GM19240 (cell line): ENCODE measurements at regions not wholly inside any gene's neighbourhood (a gene's known extent, or its start where the extent isn't known, plus 50 kb on each side); places are given as distances from the start of the nearest gene placed in this dataset.

Experiments used
- DNase-seq: peaks from one replicate; pipeline ENCODE4 v3.0.0; 2011; ENCODE audit warnings: low spot score; ENCODE audit not compliant: insufficient read length

GRCh38 chr6:159481897-159482296 is 211.1 kb downstream of the SOD2 start:
- DNase-seq: no peak

GRCh38 chr6:159480471-159480870 is 212.6 kb downstream of the SOD2 start:
- no peak for DNase-seq

GRCh38 chr6:159479146-159479545 is 213.9 kb downstream of the SOD2 start:
- DNase-seq: no peak

DNA sequence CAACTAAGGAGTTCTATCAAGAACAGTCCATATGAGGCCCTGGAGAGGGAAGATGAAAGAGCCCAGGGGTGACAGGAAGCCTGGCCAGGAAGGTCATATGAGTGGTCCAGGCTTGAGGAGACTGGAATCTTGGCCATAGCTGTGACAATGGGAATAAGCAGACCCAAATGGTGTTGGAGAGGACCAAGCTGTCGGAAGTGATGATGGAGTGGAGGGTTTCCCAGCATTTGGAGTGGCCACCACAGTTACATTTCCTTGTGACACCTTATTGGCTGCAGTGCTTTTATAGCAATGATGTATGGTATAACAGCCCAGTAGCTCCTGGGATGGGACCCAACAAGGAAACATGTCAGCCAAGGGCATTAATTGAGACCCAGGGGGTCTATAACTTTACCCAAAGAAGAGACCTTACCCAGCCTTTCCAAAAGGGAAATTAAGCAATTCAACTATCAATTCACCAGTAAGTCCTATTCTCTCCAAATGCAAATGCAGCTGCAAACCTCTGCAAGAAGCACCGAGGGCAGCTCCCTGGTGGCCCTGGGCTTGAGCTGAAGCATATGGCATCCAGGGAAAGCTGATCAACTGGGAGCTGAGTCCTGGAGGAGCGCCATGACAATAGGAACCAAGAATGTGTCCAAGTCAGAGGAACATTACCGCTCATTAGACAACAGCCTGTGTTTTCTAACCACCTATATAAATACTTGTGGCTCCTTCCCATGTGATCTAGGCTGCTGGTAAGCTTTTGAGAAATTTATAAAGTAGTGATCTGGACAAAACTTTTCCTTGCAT is 219.4 kb downstream of the SOD2 start:
- DNase-seq: no peak

GRCh38 chr6:159470397-159470796 is 222.6 kb downstream of the SOD2 start:
- DNase-seq: no peak

DNA sequence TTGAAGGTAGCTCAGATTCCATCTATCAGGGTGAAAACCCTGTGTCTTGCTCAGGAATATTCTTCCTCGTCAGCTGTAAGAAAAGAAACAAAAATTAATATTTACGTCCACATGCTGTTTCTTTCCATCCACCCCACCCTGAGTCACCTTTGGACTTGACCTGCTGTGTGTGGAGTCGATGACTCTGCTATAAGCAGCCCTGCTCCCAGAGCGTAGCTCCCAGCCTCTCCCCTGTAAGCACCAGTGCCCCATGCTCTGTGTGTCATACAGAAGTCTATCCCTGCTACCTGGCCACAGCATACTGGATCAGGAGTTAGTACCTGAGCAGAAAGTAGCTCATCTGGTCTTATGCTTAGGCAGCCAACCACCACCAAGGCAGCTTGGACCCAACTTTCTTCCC is 223.6 kb downstream of the SOD2 start:
- DNase-seq: no peak

DNA sequence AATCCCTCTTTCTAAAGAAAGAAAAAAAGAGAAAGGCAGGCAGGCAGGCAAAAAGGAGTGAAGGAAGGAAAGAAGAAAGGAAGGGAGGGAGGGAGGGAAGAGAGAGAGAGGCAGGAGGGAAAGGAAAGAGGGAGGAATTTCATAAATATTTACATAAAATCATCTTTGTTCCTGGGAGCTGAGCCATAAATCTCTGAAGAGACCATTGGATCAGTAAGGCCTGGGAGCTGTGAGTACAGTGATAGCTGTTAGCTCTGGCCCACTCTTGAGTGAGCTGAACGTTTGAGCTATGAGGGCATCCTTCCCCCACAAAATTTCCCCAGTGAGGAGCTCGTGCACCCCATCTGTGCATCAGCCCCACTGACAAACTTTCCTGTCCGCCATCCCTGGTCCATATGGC is 224.0 kb downstream of the SOD2 start:
- no peak for DNase-seq

DNA sequence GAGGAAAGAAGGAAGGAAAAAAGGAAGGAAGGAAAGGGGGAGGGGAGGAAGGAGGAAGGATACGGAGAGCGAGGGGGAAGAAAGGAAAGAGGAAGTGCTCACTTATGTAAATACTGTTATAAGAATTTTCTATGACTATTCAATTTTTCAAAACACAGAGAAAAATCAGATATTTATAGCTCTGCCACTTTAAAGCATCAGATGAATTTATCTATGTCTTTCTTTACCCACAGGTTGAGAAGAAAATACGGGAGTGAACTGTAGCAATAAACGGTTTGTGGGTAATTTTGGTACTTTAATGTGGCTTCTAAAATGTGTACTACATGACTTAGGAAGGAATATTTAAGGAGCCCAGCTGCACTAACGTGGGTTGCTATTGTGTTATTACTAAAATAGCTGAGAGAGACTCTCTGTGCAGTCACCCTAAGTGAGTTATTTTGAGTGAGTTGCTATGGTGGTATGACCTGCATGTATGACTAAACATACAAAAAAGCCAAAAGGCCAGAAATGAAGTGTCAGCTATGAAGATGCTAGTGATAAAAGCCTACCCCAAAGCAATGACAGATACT is 225.5 kb downstream of the SOD2 start:
- DNase-seq: peak; percentile 7

DNA sequence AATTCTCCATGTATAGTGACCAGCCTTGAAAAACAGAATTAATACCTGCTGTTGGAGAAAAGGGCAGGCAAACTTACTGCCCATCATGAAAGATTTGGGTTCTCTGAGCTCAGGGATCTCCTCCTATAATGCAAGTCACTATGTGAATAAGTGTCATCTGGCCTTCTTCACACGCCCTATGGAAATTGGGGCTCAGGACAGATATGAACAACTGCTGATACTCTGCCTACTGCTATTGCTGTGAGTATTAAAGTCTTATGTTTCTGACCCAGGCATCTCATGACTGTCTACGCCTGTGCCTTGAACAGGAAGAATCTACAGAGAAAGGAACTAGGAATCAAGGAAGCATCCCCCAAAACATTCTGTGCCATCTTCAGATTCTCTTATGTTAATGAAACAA is 226.1 kb downstream of the SOD2 start:
- DNase-seq: no peak

- DNase-seq: no peak
These were observed 228.2 kb downstream of the SOD2 start for GRCh38 chr6:159464816-159465215.

DNA sequence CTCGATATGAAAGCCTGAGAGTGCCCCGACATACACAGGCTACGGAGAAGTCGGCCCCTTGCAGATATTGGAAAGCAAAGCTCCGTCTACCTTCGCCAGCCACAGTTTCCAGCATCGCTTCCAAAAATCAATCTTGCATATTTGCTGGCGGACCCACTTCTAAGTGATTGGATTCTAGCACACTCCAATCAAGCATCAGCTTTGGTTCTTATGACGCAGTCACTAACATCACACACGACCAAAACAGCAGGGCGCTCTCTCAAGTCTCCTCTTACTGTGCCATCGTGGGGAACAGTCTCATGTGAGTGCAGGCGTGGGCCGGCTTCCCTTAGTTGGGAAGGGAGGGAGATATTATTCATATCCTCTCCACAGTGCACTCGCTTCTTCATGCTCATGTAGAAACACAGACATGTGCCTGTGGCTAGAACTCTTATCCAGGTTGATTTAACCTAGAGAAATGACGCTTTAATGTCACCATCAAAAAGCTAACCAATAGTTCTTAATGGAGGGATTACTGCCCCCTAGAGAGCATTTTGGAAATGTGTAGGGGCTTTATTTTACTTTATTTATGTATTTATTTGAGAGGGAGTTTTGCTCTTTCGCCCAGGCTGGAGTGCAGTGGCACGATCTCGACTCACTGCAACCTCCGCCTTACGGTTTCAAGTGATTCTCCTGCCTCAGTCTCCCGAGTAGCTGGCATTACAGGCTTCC is 229.8 kb downstream of the SOD2 start:
- no peak for DNase-seq

DNA sequence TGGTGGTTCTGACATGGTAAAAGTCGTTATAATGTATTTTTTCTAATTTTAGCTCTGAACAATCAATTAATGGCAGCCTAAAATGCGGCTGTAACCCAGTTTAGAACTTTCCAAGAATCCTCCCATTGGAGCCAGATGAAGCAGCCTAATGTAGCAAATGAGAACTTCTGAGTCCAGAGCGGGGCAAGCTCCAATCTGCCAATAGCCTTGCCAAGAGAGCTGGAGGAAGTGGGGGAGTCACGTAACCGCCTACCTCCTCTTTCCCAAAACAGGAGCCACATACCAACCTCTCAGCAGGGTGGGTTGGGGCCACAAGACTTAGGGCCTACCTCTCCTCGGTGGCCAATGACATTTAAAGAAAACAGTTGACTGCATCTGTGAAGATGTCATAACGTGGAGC is 230.6 kb downstream of the SOD2 start:
- no peak for DNase-seq

- no peak for DNase-seq
These were observed 231.0 kb downstream of the SOD2 start for GRCh38 chr6:159461998-159462397.

- DNase-seq: no peak
These were observed 231.8 kb downstream of the SOD2 start for GRCh38 chr6:159461266-159461665.

GRCh38 chr6:159460476-159460875 is 232.6 kb downstream of the SOD2 start:
- no peak for DNase-seq

DNA sequence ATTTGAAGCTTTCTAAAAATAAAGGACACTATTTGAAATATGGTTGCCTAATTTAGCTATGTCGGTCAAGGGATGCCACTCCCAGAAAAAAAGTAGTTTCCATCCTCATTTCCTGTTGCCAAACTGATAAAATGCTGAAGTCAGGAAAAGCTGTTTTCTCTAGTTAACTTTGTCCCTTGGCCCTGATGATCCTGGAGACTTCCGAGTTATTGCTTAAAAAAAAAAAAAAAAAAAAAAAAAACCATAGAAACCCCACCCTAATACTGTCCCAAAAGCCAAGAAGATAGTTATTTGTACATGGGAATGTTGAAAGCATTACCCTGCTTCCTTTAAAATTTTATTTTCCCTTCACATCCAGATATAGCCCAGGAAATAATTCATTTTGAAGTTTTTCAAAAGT is 236.7 kb downstream of the SOD2 start:
- DNase-seq: no peak

DNA sequence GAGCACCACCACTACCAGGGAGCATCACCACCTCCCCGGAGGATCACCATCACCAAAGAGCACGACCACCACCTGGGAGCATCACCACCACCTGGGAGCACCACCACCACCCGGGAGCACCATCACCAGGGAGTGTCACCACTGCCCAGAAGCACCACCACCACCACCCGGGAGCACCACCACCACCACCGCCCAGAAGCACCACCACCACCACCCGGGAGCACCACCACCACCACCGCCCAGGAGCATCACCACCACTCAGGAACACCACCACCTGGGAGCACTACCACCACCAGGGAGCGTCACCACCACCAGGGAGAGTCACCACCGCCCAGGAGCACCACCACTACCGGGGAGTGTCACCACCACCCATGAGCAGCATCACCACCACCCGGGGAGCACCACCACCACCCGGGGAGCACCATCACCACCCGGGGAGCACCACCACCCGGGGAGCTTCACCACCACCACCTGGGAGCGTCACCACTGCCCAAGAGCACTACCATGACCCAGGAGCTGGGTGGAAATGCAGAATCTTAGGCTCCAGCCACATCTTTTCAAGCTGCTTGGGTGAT is 237.3 kb downstream of the SOD2 start:
- DNase-seq: no peak

- no peak for DNase-seq
These were observed 242.1 kb downstream of the SOD2 start for GRCh38 chr6:159450815-159451465.

- no peak for DNase-seq
These were observed 246.7 kb downstream of the SOD2 start for GRCh38 chr6:159446340-159446739.

GRCh38 chr6:159445351-159445750 is 247.7 kb downstream of the SOD2 start:
- no peak for DNase-seq

DNA sequence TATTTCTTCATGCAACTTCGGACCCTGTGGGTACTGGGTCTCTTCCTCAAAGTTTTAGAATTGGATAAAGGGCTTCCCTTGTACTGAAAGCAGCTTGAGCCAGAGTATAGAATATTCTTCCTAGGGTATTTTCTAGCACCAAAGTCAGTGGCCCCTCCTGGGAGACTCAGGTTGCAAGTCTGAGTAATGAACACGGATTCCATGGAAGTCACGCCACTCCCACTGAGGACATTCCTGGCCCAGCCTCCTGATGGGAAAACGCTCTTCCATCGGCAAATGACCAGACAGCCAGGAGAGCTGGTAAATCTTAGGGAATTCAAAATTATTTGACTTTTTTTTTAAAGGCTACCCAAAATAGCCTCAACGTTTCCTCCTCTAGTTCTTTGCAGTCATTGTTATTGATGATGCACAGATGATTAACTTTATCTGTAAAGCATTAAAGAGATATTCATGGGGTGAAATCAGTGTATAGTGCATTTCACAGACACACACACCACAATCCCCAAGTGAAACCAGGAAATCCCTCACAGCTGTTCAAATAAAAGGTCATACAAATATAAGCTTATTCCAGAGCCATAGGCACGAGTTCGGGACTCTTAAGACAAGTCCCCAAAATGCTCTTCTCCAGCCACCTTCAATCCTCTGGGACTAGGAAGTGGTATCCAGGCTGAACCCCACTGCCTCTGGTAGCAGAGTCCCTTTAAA is 248.8 kb downstream of the SOD2 start:
- DNase-seq: no peak
